Subcutaneous abdominal adipose tissue (tissue), 5 donors: ENCODE measurements at regions not wholly inside any gene's neighbourhood (a gene's known extent, or its start where the extent isn't known, plus 50 kb on each side); places are given as distances from the start of the nearest gene placed in this dataset.
A peak's percentile ranks its signal among the peaks of the same experiment; 100 is the strongest.

ENCODE experiments used
- H3K27ac ChIP-seq: one replicate; pipeline ENCODE4 v1.7.0; 2013; ENCODE audit warnings: low read depth, mild to moderate bottlenecking, inconsistent platforms, low read length, moderate library complexity
- H3K27me3 ChIP-seq, 5 donors: one replicate each; pipeline ENCODE4 v1.7.0; 2013; ENCODE audit warnings: low read length in 5 of 5, inconsistent platforms in 1 of 5; ENCODE audit not compliant: control insufficient read depth in 5 of 5, insufficient read depth in 4 of 5
- H3K36me3 ChIP-seq, 5 donors: one replicate each; pipeline ENCODE4 v1.7.0; 2013; ENCODE audit warnings: low read length in 5 of 5; ENCODE audit not compliant: control insufficient read depth in 5 of 5, insufficient read depth in 5 of 5
- H3K4me1 ChIP-seq, 5 donors: one replicate each; pipeline ENCODE4 v1.7.0; 2013; ENCODE audit warnings: low read length in 5 of 5, mild to moderate bottlenecking in 3 of 5, moderate library complexity in 1 of 5; ENCODE audit not compliant: control insufficient read depth in 5 of 5, insufficient read depth in 5 of 5
- H3K4me3 ChIP-seq, 5 donors: one replicate each; pipeline ENCODE4 v1.7.0; 2013; ENCODE audit warnings: low read length in 5 of 5, low read depth in 1 of 5
- H3K9ac ChIP-seq, 5 donors: one replicate each; pipeline ENCODE4 v1.7.0; 2013; ENCODE audit warnings: low read length in 5 of 5, mild to moderate bottlenecking in 4 of 5, moderate library complexity in 3 of 5
- H3K9me3 ChIP-seq, 5 donors: one replicate each; pipeline ENCODE4 v1.7.0; 2013; ENCODE audit warnings: low read length in 5 of 5; ENCODE audit not compliant: control insufficient read depth in 5 of 5
- donor health status: healthy.
- donor health status: healthy.
- donor health status: healthy.
- donor health status: healthy.
- donor health status: healthy.

GRCh38 chr12:24537083-24537860 lies 411.6 kb downstream of the BCAT1 start:
- Histone ChIP-seq H3K9me3 (no peaks in the 10 kb centered on the region), H3K4me1 (peaks cover 5 to 61% (median 52%) of the 10 kb centered on the region in 5 donors), H3K9ac (peak overlapping the region in 2 of 5 donors; percentile 15 to 27), H3K27me3 (no peaks in the 10 kb centered on the region), H3K27ac (peak overlapping the region; percentile 91), H3K36me3 (no peaks in the 10 kb centered on the region), H3K4me3 (peak overlapping the region in 2 of 5 donors; percentile 11 to 35)

- H3K4me3 ChIP-seq, result peak overlapping the region in 3 of 5 donors; percentile 34 to 54 (median 41)
- H3K9ac ChIP-seq, result peak overlapping the region; percentile 6 to 66 (median 44)
- no peaks in the 10 kb centered on the region for H3K36me3 ChIP-seq
- no peaks in the 10 kb centered on the region for H3K27me3 ChIP-seq
- peaks cover 5 to 62% (median 52%) of the 10 kb centered on the region in 5 donors for H3K4me1 ChIP-seq
- no peaks in the 10 kb centered on the region for H3K9me3 ChIP-seq
- peak overlapping the region; percentile 91 for H3K27ac ChIP-seq
These were observed 413.4 kb downstream of the BCAT1 start for GRCh38 chr12:24535334-24536069.

- Histone ChIP-seq H3K36me3 (no peaks in the 10 kb centered on the region), H3K4me3 (peak overlapping the region in 2 of 5 donors; percentile 11 to 13), H3K9ac (peak overlapping the region in 1 of 5 donors; percentile 44), H3K9me3 (no peaks in the 10 kb centered on the region), H3K4me1 (peaks cover 5 to 68% (median 56%) of the 10 kb centered on the region in 5 donors), H3K27me3 (no peaks in the 10 kb centered on the region), H3K27ac (peak overlapping the region; percentile 91)
These were observed 414.3 kb downstream of the BCAT1 start for GRCh38 chr12:24534622-24535021.

DNA sequence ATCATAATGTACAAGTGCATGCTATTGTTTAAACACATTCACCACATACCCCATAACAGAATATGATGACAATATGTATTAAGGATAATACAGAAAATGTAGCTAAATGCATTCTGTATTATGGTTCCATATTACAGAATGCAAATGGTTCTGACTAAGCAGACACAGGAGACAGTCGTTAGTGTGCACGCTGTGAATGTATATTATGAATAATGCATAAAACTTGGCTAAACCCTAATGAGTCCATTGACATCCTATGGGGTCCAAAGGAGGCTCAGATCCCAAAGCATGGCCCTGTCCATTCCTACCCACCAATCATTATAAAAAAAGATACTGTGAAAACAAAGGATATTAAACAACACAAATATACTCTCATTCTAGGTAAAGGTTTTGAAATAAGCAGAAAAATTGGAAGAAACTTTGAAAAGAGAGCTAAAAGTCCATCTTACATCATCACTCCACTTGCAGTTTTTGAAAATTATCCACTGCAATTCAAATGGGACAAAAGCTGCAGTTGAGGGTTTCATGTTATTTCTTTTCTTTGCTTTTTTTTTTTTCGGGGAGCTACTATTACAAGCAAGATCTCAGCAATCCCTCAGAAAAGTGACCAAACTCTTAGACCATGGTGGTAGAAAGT lies 415.1 kb downstream of the BCAT1 start:
- no peaks in the 10 kb centered on the region for H3K36me3 ChIP-seq
- H3K4me1 ChIP-seq, result peaks cover 5 to 68% (median 56%) of the 10 kb centered on the region in 5 donors
- peak overlapping the region; percentile 91 for H3K27ac ChIP-seq
- H3K4me3 ChIP-seq, result no peak overlapping the region
- no peaks in the 10 kb centered on the region for H3K27me3 ChIP-seq
- no peaks in the 10 kb centered on the region for H3K9me3 ChIP-seq
- H3K9ac ChIP-seq, result peak overlapping the region in 1 of 5 donors; percentile 20

DNA sequence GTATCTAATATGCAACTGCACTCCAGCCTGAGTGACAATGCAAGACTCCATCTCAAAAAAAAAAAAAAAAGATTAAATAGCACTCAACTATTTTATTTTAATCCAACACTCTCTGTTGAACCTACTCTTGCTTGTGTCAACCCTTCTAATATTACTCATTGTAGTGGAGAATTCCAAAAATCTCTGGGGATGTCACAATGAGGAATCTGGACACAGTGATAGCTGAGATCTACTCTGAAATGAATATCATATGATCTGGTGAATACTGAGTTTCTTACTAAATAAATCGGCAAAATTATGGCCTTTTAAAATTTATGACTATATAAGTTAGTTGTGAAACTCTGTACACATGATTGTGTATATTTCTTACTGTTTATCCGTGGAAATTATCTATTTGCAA lies 418.2 kb downstream of the BCAT1 start:
- no peaks in the 10 kb centered on the region for H3K9me3 ChIP-seq
- H3K9ac ChIP-seq, result no peak overlapping the region
- H3K27me3 ChIP-seq, result no peaks in the 10 kb centered on the region
- peak overlapping the region; percentile 91 for H3K27ac ChIP-seq
- peaks cover 0 to 55% (median 30%) of the 10 kb centered on the region in 5 donors for H3K4me1 ChIP-seq
- H3K4me3 ChIP-seq, result no peak overlapping the region
- H3K36me3 ChIP-seq, result no peaks in the 10 kb centered on the region

DNA sequence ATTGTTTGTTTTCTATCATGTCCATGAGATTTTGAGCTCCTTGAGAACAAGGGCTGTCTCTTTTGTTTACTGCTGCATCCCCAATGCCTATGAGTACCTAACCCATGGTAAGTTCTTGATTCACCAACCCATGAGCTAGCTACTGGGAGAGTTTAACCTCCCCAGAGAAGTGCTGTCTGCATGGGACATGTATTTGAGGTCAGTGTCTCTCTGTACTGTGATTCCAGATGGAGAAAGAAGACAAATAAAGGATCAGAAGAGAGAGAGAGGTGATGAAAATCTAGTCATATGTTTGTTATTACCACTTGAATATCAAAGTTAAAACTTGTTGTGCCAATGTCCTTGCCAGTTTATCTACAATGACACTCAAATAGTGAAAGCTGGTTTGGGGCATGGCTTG lies 421.8 kb downstream of the BCAT1 start:
- no peak overlapping the region for H3K4me3 ChIP-seq
- peaks cover 0 to 27% (median 11%) of the 10 kb centered on the region in 5 donors for H3K4me1 ChIP-seq
- no peaks in the 10 kb centered on the region for H3K27me3 ChIP-seq
- H3K36me3 ChIP-seq, result no peaks in the 10 kb centered on the region
- H3K9ac ChIP-seq, result no peak overlapping the region
- peak overlapping the region; percentile 54 for H3K27ac ChIP-seq
- peaks cover 0 to 2% (median 0%) of the 10 kb centered on the region in 5 donors for H3K9me3 ChIP-seq

DNA sequence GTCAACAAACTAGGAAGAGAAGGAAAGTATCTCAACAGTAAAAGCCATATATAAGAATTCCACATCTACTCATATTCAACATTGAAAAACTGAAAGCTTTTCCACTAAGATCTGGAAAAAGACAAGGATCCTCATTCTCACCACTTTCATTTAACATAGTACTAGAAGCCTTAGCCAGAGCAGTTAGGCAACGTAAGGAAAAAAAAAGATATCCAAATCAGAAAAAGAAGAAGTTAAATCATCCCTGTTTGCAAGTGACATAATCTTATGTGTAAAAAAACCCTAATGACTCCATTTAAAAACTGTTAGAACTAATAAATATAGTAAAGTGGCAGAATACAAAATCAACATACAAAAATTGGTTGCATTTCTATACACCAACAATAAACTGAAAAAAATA lies 426.2 kb downstream of the BCAT1 start:
- H3K27me3 ChIP-seq, result no peaks in the 10 kb centered on the region
- peaks cover 0 to 18% (median 10%) of the 10 kb centered on the region in 5 donors for H3K9me3 ChIP-seq
- peaks cover 0 to 7% (median 4%) of the 10 kb centered on the region in 5 donors for H3K4me1 ChIP-seq

DNA sequence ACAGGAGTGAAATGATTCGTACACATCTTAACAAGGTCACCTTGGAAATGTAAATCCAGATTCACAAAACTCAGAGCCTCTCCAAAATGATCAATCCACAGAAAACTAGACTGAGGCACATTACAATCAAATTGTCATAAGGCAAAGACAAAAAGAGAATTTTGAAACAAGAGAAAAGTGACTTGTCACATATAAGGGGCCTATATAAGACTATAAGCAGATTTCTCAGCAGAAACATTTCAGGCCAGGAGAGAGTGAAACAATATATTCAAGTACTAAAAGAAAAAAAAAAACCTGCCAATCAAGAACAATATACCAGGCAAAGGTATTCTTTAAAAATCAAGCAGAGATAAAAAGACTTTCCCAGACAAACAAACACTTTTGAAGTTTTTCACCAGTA lies 429.1 kb downstream of the BCAT1 start:
- Histone ChIP-seq H3K9me3 (peaks cover 0 to 18% (median 10%) of the 10 kb centered on the region in 5 donors), H3K36me3 (no peaks in the 10 kb centered on the region), H3K9ac (no peak overlapping the region), H3K4me3 (no peak overlapping the region), H3K27ac (no peak overlapping the region), H3K4me1 (no peaks in the 10 kb centered on the region), H3K27me3 (no peaks in the 10 kb centered on the region)

More for the DNA sequence above, 426.2 kb downstream of the BCAT1 start:
- no peak overlapping the region for H3K27ac ChIP-seq
- H3K4me3 ChIP-seq, result no peak overlapping the region
- H3K36me3 ChIP-seq, result no peaks in the 10 kb centered on the region
- no peak overlapping the region for H3K9ac ChIP-seq

DNA sequence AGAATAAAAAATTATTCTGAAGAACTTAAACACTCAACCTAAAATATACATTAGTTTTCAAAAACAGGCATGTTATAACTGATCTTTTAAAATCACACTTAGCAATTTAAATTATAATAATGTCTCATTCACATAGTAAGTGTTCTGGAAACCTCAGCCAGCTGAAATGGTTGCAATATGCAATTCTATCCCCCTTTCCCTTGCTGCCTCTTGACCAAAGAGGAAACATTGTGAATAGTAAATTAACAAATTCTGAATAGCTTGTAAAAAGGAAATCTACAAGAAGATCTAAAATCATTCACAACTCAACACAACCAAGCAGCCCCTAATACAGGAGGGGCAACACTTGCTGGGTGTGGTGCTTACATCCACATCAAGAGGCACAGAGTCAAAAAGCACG lies 431.9 kb downstream of the BCAT1 start:
- H3K9ac ChIP-seq, result no peak overlapping the region
- no peak overlapping the region for H3K27ac ChIP-seq
- H3K4me1 ChIP-seq, result no peaks in the 10 kb centered on the region
- no peaks in the 10 kb centered on the region for H3K36me3 ChIP-seq
- no peak overlapping the region for H3K4me3 ChIP-seq
- H3K27me3 ChIP-seq, result no peaks in the 10 kb centered on the region
- peaks cover 0 to 18% (median 9%) of the 10 kb centered on the region in 5 donors for H3K9me3 ChIP-seq
